Tibial nerve (tissue), 4 donors: ENCODE measurements at regions not wholly inside any gene's neighbourhood (a gene's known extent, or its start where the extent isn't known, plus 50 kb on each side); places are given as distances from the start of the nearest gene placed in this dataset.
"Not testable (repeated sequence)": the region's sequence is repeated elsewhere in the genome, so short reads cannot be mapped to it uniquely, and the experiment has no call there.

Experiments used
- DNase-seq, 2 donors: peaks; one replicate each; pipeline ENCODE4 v3.0.0-alpha.2; 2019; ENCODE audit warnings: low spot score in 2 of 2
- H3K27ac ChIP-seq, 4 donors: fragments of 200-600 bp; sonication (generic) in 3 of 4; one replicate each; pipeline ENCODE4 v1.5.1; 2017 to 2019; ENCODE audit warnings: mild to moderate bottlenecking in 1 of 4
- H3K27me3 ChIP-seq, 2 donors: fragments of 200-600 bp; sonication (generic) in 1 of 2; one replicate each; pipeline versions ENCODE4 v1.5.1 to v1.6.0; 2017 to 2019
- H3K36me3 ChIP-seq, 3 donors: fragments of 200-600 bp; sonication (generic); one replicate each; pipeline ENCODE4 v1.5.1; 2018 to 2019
- H3K4me1 ChIP-seq, 4 donors: fragments of 200-600 bp; sonication (generic) in 3 of 4; one replicate each; pipeline ENCODE4 v1.5.1; 2017 to 2019
- H3K4me3 ChIP-seq, 4 donors: fragments of 200-600 bp; sonication (generic) in 3 of 4; one replicate each; pipeline ENCODE4 v1.5.1; 2017 to 2019; ENCODE audit warnings: mild to moderate bottlenecking in 1 of 4, moderate library complexity in 1 of 4
- H3K9me3 ChIP-seq, 4 donors: fragments of 200-600 bp; sonication (generic) in 3 of 4; one replicate each; pipeline ENCODE4 v1.5.1; 2017 to 2019
- EP300 ChIP-seq, 2 donors: sonication (generic); formaldehyde crosslinking; IDR thresholded peaks; one replicate each; pipeline ENCODE4 v1.6.1; 2017; ENCODE audit warnings: antibody characterized with exemption in 2 of 2, mild to moderate bottlenecking in 1 of 2
- POLR2A ChIP-seq, 2 donors: fragments of 450-650 bp; IDR thresholded peaks; one replicate each; pipeline ENCODE4 v1.6.1; 2017; ENCODE audit warnings: antibody characterized with exemption in 2 of 2, mild to moderate bottlenecking in 2 of 2, moderate library complexity in 2 of 2
- WGBS, 2 donors: methylation state at CpG; one replicate each; pipeline ENCODE4 v1.1.5; 2018; 5-methylcytosine and 5-hydroxymethylcytosine counted together
- TF ChIP-seq, protein P1 (sequence below), 5 experiments: fragments of 200-600 bp in 3 of 5; fragments of 450-650 bp in 2 of 5; sonication (generic) in 3 of 5; IDR thresholded peaks; one replicate each; pipeline ENCODE4 v1.5.1; 2016 to 2019; ENCODE audit warnings: antibody characterized with exemption in 5 of 5, mild to moderate bottlenecking in 3 of 5, moderate library complexity in 2 of 5

DNA sequence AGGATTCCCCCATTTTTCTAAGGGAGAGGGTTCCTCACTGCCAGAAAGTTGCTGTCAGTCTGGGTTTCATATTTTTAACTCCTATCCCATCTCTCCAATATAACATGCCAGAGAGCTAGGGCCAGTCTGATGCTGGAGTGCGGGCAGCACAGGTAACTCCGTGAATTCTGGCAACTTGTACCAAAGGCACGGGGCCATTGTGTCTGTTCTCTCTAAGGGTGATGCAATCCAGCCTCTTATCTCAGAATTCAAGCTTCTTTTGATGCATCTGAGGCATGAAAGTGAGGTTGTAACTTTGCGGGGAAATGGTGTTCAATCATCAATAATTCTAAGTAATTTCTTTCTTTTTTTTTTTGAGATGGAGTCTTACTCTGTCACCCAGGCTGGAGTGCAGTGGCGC, 1074.4 kb downstream of the TYW1 start:
- WGBS, 2 donors: 70 to 95% methylated on average over 5 of the region's 5 CpGs
- no peak overlapping the region for H3K27ac ChIP-seq

DNA sequence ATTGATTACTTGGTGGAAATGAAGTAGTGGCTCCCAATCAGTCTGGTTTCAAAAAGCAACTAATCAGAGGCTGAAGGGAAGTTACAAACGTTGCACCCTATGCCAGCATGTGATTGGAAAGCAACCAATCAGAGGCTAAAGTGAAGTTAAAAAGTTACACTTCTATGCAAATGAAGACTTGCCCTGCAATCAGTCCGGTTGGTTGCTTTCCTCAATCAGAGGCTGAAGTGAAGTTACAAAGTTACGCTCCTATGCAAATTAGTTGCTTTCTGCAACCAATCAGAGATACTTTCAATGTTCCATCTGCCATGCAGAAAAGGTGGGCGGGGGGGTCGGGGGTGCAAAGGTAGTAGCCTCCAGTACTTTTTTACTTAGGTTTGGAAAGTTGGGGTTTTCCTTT, 1077.1 kb downstream of the TYW1 start:
- H3K27ac ChIP-seq: no peak overlapping the region
- no peaks in the 10 kb centered on the region for H3K9me3 ChIP-seq
- H3K36me3 ChIP-seq: no peaks in the 10 kb centered on the region
- H3K27me3 ChIP-seq: no peaks in the 10 kb centered on the region
- DNase-seq: no peak
- TF ChIP-seq EP300 (IDR thresholded peaks at IDR 0.05) (no peak), POLR2A (IDR thresholded peaks at IDR 0.05) (no peak)
- TF ChIP-seq, protein P1, sequence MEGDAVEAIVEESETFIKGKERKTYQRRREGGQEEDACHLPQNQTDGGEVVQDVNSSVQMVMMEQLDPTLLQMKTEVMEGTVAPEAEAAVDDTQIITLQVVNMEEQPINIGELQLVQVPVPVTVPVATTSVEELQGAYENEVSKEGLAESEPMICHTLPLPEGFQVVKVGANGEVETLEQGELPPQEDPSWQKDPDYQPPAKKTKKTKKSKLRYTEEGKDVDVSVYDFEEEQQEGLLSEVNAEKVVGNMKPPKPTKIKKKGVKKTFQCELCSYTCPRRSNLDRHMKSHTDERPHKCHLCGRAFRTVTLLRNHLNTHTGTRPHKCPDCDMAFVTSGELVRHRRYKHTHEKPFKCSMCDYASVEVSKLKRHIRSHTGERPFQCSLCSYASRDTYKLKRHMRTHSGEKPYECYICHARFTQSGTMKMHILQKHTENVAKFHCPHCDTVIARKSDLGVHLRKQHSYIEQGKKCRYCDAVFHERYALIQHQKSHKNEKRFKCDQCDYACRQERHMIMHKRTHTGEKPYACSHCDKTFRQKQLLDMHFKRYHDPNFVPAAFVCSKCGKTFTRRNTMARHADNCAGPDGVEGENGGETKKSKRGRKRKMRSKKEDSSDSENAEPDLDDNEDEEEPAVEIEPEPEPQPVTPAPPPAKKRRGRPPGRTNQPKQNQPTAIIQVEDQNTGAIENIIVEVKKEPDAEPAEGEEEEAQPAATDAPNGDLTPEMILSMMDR (IDR thresholded peaks at IDR 0.05): no peak
- H3K4me3 ChIP-seq: no peak overlapping the region
- 71 to 73% methylated on average over 5 of the region's 5 CpGs for WGBS, 2 donors
- no peaks in the 10 kb centered on the region for H3K4me1 ChIP-seq

More for the DNA sequence above, 1074.4 kb downstream of the TYW1 start:
- DNase-seq: no peak
- Histone ChIP-seq H3K4me3 (no peak overlapping the region), H3K27me3 (no peaks in the 10 kb centered on the region), H3K4me1 (no peaks in the 10 kb centered on the region), H3K36me3 (no peaks in the 10 kb centered on the region), H3K9me3 (no peaks in the 10 kb centered on the region)
- no peak for TF ChIP-seq POLR2A (IDR thresholded peaks at IDR 0.05)
- TF ChIP-seq EP300 (IDR thresholded peaks at IDR 0.05): no peak
- TF ChIP-seq, protein P1 (IDR thresholded peaks at IDR 0.05): no peak

DNA sequence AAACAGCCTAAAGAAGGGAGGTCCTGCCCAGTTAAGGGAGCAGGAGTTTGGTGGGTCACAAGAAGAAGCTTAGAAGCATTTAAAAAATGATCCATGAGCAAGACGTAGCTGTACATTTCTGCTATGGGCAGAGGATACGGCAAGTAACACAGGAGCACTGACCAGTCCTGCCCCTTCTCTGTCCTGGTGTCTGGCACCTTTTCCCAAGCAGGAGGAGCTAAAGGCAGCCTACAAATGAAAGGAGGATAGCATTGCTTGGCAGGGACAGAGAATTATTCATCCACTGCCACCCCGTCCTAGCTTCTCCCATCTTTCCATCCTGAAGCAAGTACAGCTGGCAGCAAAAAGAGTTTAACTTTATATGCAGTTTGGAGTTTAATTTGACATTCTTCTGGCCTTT, 1077.6 kb downstream of the TYW1 start:
- Histone ChIP-seq H3K4me3 (no peak overlapping the region), H3K9me3 (no peaks in the 10 kb centered on the region), H3K27ac (no peak overlapping the region), H3K27me3 (no peaks in the 10 kb centered on the region), H3K36me3 (no peaks in the 10 kb centered on the region), H3K4me1 (no peaks in the 10 kb centered on the region)
- TF ChIP-seq, protein P1 (IDR thresholded peaks at IDR 0.05): no peak
- TF ChIP-seq EP300 (IDR thresholded peaks at IDR 0.05) (no peak), POLR2A (IDR thresholded peaks at IDR 0.05) (no peak)
- 77 to 81% methylated on average over 3 of the region's 3 CpGs for WGBS, 2 donors
- no peak for DNase-seq

DNA sequence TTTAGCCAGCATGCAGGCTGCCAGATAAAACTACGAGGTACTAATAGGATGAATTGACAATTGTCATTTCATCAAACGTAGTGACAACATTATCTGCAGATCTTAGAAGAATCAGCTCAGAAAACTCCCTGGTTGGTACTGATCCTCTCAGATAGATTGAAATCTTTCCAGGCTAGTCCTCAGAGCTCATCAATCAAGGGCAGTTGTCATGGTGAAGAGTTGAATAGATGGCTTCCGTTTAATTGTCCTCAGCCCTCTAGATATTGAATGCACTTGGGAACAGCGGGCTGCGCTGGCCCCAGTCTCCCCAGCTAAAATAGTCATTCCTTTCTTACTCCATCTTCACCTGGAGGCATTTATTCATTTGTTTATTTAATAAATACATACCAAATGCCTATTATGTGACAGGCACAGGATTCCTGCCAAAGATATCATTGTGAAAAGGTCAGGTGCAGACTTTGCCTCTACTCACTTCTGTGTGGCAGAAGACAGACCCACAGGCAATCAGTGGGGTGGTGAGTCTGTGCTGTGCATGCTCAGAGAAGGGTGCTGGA, 1081.6 kb downstream of the TYW1 start:
- no peak overlapping the region for H3K27ac ChIP-seq

DNA sequence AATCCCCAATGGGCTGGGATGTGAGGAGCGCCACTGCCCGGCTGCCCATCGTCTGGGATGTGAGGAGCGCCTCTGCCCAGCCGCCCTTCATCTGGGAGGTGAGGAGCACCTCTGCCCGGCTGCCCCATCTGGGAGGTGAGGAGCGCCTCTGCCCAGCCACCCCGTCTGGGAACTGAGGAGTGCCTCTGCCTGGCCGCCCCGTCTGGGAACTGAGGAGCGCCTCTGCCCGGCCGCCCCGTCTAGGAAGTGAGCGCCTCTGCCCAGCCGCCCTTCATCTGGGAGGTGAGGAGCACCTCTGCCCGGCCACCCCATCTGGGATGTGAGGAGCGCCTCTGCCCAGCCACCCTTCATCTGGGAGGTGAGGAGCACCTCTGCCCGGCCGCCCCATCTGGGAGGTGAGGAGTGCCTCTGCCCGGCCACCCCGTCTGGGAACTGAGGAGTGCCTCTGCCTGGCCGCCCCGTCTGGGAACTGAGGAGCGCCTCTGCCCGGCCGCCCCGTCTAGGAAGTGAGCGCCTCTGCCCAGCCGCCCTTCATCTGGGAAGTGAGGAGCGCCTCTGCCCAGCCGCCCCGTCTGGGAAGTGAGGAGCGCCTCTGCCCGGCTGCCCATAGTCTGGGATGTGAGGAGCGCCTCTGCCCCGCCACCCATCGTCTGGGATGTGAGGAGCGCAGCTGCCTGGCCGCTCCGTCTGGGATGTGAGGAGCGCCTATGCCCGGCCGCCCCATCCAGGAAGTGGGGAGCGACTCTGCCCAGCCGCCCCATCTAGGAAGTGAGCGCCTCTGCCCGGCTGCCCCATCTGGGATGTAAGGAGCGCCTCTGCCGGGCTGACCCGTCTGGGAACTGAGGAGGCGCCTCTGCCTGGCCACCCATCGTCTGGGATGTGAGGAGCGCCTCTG, 1085.7 kb downstream of the TYW1 start:
- peaks cover 0 to 32% (median 0%) of the 10 kb centered on the region in 4 donors for H3K9me3 ChIP-seq
- not testable (repeated sequence) for H3K36me3 ChIP-seq, H3K4me3 ChIP-seq, H3K27me3 ChIP-seq, DNase-seq, H3K27ac ChIP-seq, H3K4me1 ChIP-seq
- 92% methylated on average over 36 to 51 of the region's 54 CpGs for WGBS, 2 donors

More for the DNA sequence above, 1081.6 kb downstream of the TYW1 start:
- peaks cover 0 to 18% (median 0%) of the 10 kb centered on the region in 4 donors for H3K9me3 ChIP-seq
- no peaks in the 10 kb centered on the region for H3K27me3 ChIP-seq
- H3K4me1 ChIP-seq: no peaks in the 10 kb centered on the region
- no peak overlapping the region for H3K4me3 ChIP-seq
- 79% methylated on average over 5 of the region's 5 CpGs for WGBS, 2 donors
- TF ChIP-seq, protein P1 (IDR thresholded peaks at IDR 0.05): no peak
- TF ChIP-seq POLR2A (IDR thresholded peaks at IDR 0.05) (no peak), EP300 (IDR thresholded peaks at IDR 0.05) (no peak)
- DNase-seq: no peak
- H3K36me3 ChIP-seq: no peaks in the 10 kb centered on the region

DNA sequence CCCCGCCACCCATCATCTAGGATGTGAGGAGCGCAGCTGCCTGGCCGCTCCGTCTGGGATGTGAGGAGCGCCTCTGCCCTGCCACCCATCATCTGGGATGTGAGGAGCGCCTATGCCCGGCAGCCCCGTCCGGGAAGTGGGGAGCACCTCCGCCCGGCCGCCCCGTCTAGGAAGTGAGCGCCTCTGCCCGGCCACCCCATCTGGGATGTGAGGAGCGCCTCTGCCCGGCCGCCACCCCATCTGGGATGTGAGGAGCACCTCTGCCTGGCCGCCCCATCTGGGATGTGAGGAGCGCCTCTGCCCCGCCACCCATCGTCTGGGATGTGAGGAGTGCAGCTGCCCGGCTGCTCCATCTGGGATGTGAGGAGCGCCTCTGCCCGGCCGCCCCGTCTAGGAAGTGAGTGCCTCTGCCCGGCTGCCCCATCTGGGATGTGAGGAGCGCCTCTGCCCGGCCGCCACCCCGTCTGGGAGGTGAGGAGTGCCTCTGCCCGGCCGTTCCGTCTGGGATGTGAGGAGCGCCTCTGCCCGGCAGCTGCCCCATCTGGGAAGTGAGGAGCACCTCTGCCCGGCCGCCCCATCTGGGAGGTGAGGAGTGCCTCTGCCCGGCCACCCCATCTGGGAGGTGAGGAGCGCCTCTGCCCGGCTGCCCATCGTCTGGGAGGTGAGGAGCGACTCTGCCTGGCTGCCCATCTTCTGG, 1086.5 kb downstream of the TYW1 start:
- H3K4me3 ChIP-seq, H3K4me1 ChIP-seq, H3K27ac ChIP-seq, H3K27me3 ChIP-seq, DNase-seq, H3K36me3 ChIP-seq: not testable (repeated sequence)
- H3K9me3 ChIP-seq: peaks cover 0 to 32% (median 0%) of the 10 kb centered on the region in 4 donors
- WGBS, 2 donors: 93 to 97% methylated on average over 15 to 21 of the region's 44 CpGs
